HG03159 (cell line): ENCODE measurements at regions not wholly inside any gene's neighbourhood (a gene's known extent, or its start where the extent isn't known, plus 50 kb on each side); places are given as distances from the start of the nearest gene placed in this dataset.

Experiments used
- ATAC-seq: cut with Tn5 transposase; IDR thresholded peaks from one replicate; pipeline ENCODE4 v1.9.1; 2021; ENCODE audit warnings: mild to moderate bottlenecking, moderate library complexity; ENCODE audit not compliant: unreplicated experiment

GRCh38 chr6:83792846-83793245 lies 60.3 kb upstream of the RIPPLY2 start:
- ATAC-seq, result no peak

- ATAC-seq, result no peak
Observed at GRCh38 chr6:83781506-83781905, 71.7 kb upstream of the RIPPLY2 start.

GRCh38 chr6:83770910-83771309 lies 62.0 kb upstream of the SNAP91 start:
- ATAC-seq, result peak; percentile 74

- ATAC-seq, result no peak
Observed at GRCh38 chr6:83769413-83769812, 60.5 kb upstream of the SNAP91 start.

GRCh38 chr6:83767033-83767432 lies 58.1 kb upstream of the SNAP91 start:
- ATAC-seq, result no peak
